CD4-positive, alpha-beta T cell treated with Interleukin-4 for 1 hour (primary cell): ENCODE measurements at regions not wholly inside any gene's neighbourhood (a gene's known extent, or its start where the extent isn't known, plus 50 kb on each side); places are given as distances from the start of the nearest gene placed in this dataset.

Experiments
- DNase-seq, 2 donors: peaks; one replicate each; pipeline ENCODE4 v3.0.0-alpha.2; 2020 to 2022

- DNase-seq = no peak
These were observed 182.8 kb downstream of the PIK3C3 start for GRCh38 chr18:42137693-42138375.

- no peak for DNase-seq
These were observed 186.4 kb downstream of the PIK3C3 start for GRCh38 chr18:42141439-42141838.

- DNase-seq = no peak
These were observed 200.0 kb downstream of the PIK3C3 start for GRCh38 chr18:42155024-42155423.

GRCh38 chr18:42156281-42156680 lies 201.2 kb downstream of the PIK3C3 start:
- DNase-seq = no peak

GRCh38 chr18:42157420-42157819 lies 202.4 kb downstream of the PIK3C3 start:
- no peak for DNase-seq

- DNase-seq = no peak
These were observed 202.8 kb downstream of the PIK3C3 start for GRCh38 chr18:42157878-42158277.

GRCh38 chr18:42159146-42159545 lies 204.1 kb downstream of the PIK3C3 start:
- no peak for DNase-seq

- DNase-seq = no peak
These were observed 208.3 kb downstream of the PIK3C3 start for GRCh38 chr18:42163321-42163720.

- DNase-seq = no peak
These were observed 209.5 kb downstream of the PIK3C3 start for GRCh38 chr18:42164556-42164955.

GRCh38 chr18:42165922-42166513 lies 211.0 kb downstream of the PIK3C3 start:
- no peak for DNase-seq

GRCh38 chr18:42168487-42168886 lies 213.5 kb downstream of the PIK3C3 start:
- no peak for DNase-seq

GRCh38 chr18:42168907-42169306 lies 213.9 kb downstream of the PIK3C3 start:
- no peak for DNase-seq

GRCh38 chr18:42174909-42175308 lies 219.9 kb downstream of the PIK3C3 start:
- no peak for DNase-seq

- no peak for DNase-seq
These were observed 221.6 kb downstream of the PIK3C3 start for GRCh38 chr18:42176599-42176998.

GRCh38 chr18:42177390-42177789 lies 222.4 kb downstream of the PIK3C3 start:
- DNase-seq = no peak

- no peak for DNase-seq
These were observed 223.5 kb downstream of the PIK3C3 start for GRCh38 chr18:42178376-42179080.

- DNase-seq = no peak
These were observed 224.6 kb downstream of the PIK3C3 start for GRCh38 chr18:42179542-42180121.

GRCh38 chr18:42181474-42181873 lies 226.4 kb downstream of the PIK3C3 start:
- DNase-seq = no peak

GRCh38 chr18:42182728-42183700 lies 228.0 kb downstream of the PIK3C3 start:
- no peak for DNase-seq

- DNase-seq = no peak
These were observed 228.7 kb downstream of the PIK3C3 start for GRCh38 chr18:42183746-42184145.

GRCh38 chr18:42184685-42185477 lies 229.8 kb downstream of the PIK3C3 start:
- no peak for DNase-seq

GRCh38 chr18:42185486-42185885 lies 230.5 kb downstream of the PIK3C3 start:
- no peak for DNase-seq
